ENCODE measurements at regions not wholly inside any gene's neighbourhood (a gene's known extent, or its start where the extent isn't known, plus 50 kb on each side); places are given as distances from the start of the nearest gene placed in this dataset.

DNA sequence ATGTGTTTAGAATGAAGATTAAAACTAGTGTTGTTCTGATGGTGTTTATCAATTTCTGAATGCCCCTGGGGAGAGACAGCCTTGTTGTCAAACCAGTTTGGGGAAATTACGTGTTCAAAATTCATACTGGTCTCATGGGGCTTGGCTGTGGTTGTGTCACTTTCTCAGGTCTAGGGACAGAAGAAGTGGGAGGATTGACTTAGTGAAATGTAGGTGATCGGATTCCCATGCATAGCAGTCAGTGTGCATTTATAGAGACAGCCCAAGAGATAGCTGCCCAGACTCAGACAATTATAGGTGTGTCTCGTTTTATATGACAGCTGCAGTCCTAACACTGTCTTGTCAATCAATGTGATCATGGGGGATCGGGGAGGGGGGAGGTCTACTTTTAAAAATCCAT, 94.4 kb upstream of the CLCN4 start:
- no peak overlapping the region for H3K4me3 ChIP-seq (ENCODE audit: insufficient read depth, low read depth, low read length)
- H3K9me3 ChIP-seq (ENCODE audit: control insufficient read depth, low read length) = no peaks in the 10 kb centered on the region
- no peak overlapping the region for H3K27ac ChIP-seq (ENCODE audit: insufficient read depth, low read depth, low read length, poor library complexity, severe bottlenecking)
- no peaks in the 10 kb centered on the region for H3K27me3 ChIP-seq (ENCODE audit: control insufficient read depth, insufficient read depth, low read length, poor library complexity, severe bottlenecking)
- H3K36me3 ChIP-seq (ENCODE audit: control insufficient read depth, insufficient read depth, low read length) = no peaks in the 10 kb centered on the region
- no peaks in the 10 kb centered on the region for H3K4me1 ChIP-seq (ENCODE audit: control insufficient read depth, insufficient read depth, low read length)
- 86 to 90% methylated on average over 2 to 4 of the region's 4 CpGs for WGBS, 2 experiments

DNA sequence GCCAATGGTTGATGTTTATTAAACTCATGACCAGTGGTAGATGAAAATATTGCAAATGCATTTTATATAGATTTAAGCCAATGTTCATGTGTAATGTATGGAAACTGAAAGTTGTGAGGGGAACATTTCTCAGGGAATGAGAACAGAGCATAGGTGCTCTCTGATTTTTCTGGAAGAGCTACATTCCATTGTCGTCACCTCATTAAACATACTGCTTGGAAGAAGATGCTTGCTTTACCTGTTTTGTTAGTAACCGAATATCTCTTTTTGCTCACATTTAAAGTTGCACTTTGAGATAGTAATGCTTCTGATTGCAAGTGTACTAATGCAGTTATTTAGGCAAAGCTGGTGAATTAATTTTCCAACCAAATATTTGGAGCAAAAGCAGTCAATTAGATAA, 93.8 kb upstream of the CLCN4 start:
- WGBS, 2 experiments = 100% methylated on average over 1 to 2 of the region's 2 CpGs
- H3K4me3 ChIP-seq (ENCODE audit: insufficient read depth, low read depth, low read length) = no peak overlapping the region
- no peak overlapping the region for H3K27ac ChIP-seq (ENCODE audit: insufficient read depth, low read depth, low read length, poor library complexity, severe bottlenecking)
- H3K4me1 ChIP-seq (ENCODE audit: control insufficient read depth, insufficient read depth, low read length) = no peaks in the 10 kb centered on the region
- no peaks in the 10 kb centered on the region for H3K9me3 ChIP-seq (ENCODE audit: control insufficient read depth, low read length)
- H3K36me3 ChIP-seq (ENCODE audit: control insufficient read depth, insufficient read depth, low read length) = no peaks in the 10 kb centered on the region
- H3K27me3 ChIP-seq (ENCODE audit: control insufficient read depth, insufficient read depth, low read length, poor library complexity, severe bottlenecking) = no peaks in the 10 kb centered on the region

- no peaks in the 10 kb centered on the region for H3K9me3 ChIP-seq (ENCODE audit: control insufficient read depth, low read length)
- H3K4me1 ChIP-seq (ENCODE audit: control insufficient read depth, insufficient read depth, low read length) = no peaks in the 10 kb centered on the region
- 82 to 84% methylated on average over 11 of the region's 11 CpGs for WGBS, 2 experiments
- H3K27ac ChIP-seq (ENCODE audit: insufficient read depth, low read depth, low read length, poor library complexity, severe bottlenecking) = no peak overlapping the region
- H3K36me3 ChIP-seq (ENCODE audit: control insufficient read depth, insufficient read depth, low read length) = no peaks in the 10 kb centered on the region
- no peak overlapping the region for H3K4me3 ChIP-seq (ENCODE audit: insufficient read depth, low read depth, low read length)
- H3K27me3 ChIP-seq (ENCODE audit: control insufficient read depth, insufficient read depth, low read length, poor library complexity, severe bottlenecking) = no peaks in the 10 kb centered on the region
Measured at GRCh38 chrX:10064736-10065135, 92.0 kb upstream of the CLCN4 start.

- WGBS, 2 experiments = 95 to 97% methylated on average over 6 to 7 of the region's 7 CpGs
- Histone ChIP-seq H3K27me3 (ENCODE audit: control insufficient read depth, insufficient read depth, low read length, poor library complexity, severe bottlenecking) (no peaks in the 10 kb centered on the region), H3K9me3 (ENCODE audit: control insufficient read depth, low read length) (no peaks in the 10 kb centered on the region), H3K27ac (ENCODE audit: insufficient read depth, low read depth, low read length, poor library complexity, severe bottlenecking) (no peak overlapping the region), H3K36me3 (ENCODE audit: control insufficient read depth, insufficient read depth, low read length) (no peaks in the 10 kb centered on the region), H3K4me3 (ENCODE audit: insufficient read depth, low read depth, low read length) (no peak overlapping the region), H3K4me1 (ENCODE audit: control insufficient read depth, insufficient read depth, low read length) (no peaks in the 10 kb centered on the region)
Measured at GRCh38 chrX:10070714-10071436, 85.9 kb upstream of the CLCN4 start.

GRCh38 chrX:10071451-10072144, 85.2 kb upstream of the CLCN4 start:
- no peak overlapping the region for H3K4me3 ChIP-seq (ENCODE audit: insufficient read depth, low read depth, low read length)
- no peaks in the 10 kb centered on the region for H3K27me3 ChIP-seq (ENCODE audit: control insufficient read depth, insufficient read depth, low read length, poor library complexity, severe bottlenecking)
- no peak overlapping the region for H3K27ac ChIP-seq (ENCODE audit: insufficient read depth, low read depth, low read length, poor library complexity, severe bottlenecking)
- H3K36me3 ChIP-seq (ENCODE audit: control insufficient read depth, insufficient read depth, low read length) = no peaks in the 10 kb centered on the region
- WGBS, 2 experiments = 96 to 100% methylated on average over 5 to 7 of the region's 7 CpGs
- H3K4me1 ChIP-seq (ENCODE audit: control insufficient read depth, insufficient read depth, low read length) = no peaks in the 10 kb centered on the region
- H3K9me3 ChIP-seq (ENCODE audit: control insufficient read depth, low read length) = no peaks in the 10 kb centered on the region

- WGBS, 2 experiments = 87 to 93% methylated on average over 4 of the region's 4 CpGs
- Histone ChIP-seq H3K27me3 (ENCODE audit: control insufficient read depth, insufficient read depth, low read length, poor library complexity, severe bottlenecking) (no peaks in the 10 kb centered on the region), H3K9me3 (ENCODE audit: control insufficient read depth, low read length) (no peaks in the 10 kb centered on the region), H3K4me1 (ENCODE audit: control insufficient read depth, insufficient read depth, low read length) (no peaks in the 10 kb centered on the region), H3K4me3 (ENCODE audit: insufficient read depth, low read depth, low read length) (no peak overlapping the region), H3K36me3 (ENCODE audit: control insufficient read depth, insufficient read depth, low read length) (no peaks in the 10 kb centered on the region), H3K27ac (ENCODE audit: insufficient read depth, low read depth, low read length, poor library complexity, severe bottlenecking) (no peak overlapping the region)
Measured at GRCh38 chrX:10072786-10073568, 83.8 kb upstream of the CLCN4 start.

DNA sequence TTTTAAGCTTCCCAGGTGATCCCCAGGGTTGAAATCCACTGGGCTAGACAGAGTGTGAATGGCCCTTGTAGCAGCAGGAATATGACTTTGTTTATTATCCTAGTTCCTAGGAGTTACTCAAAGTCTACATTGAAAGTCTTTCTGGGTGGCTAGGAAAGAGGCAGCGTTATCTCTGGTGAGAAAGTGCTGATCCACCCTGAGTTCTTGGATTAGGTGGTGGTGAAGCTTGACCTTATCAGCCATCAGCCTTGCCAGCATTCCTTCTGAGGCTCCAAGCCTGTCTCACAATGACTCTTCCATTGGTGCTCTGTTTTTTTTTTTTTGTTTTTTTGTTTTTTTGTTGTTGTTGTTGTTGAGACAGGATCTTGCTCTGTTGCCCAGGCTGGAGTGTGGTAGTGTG, 83.1 kb upstream of the CLCN4 start:
- Histone ChIP-seq H3K27me3 (ENCODE audit: control insufficient read depth, insufficient read depth, low read length, poor library complexity, severe bottlenecking) (no peaks in the 10 kb centered on the region), H3K9me3 (ENCODE audit: control insufficient read depth, low read length) (no peaks in the 10 kb centered on the region), H3K4me1 (ENCODE audit: control insufficient read depth, insufficient read depth, low read length) (no peaks in the 10 kb centered on the region), H3K27ac (ENCODE audit: insufficient read depth, low read depth, low read length, poor library complexity, severe bottlenecking) (no peak overlapping the region), H3K4me3 (ENCODE audit: insufficient read depth, low read depth, low read length) (no peak overlapping the region), H3K36me3 (ENCODE audit: control insufficient read depth, insufficient read depth, low read length) (no peaks in the 10 kb centered on the region)
- 93 to 100% methylated on average over 1 of the region's 1 CpG for WGBS, 2 experiments

DNA sequence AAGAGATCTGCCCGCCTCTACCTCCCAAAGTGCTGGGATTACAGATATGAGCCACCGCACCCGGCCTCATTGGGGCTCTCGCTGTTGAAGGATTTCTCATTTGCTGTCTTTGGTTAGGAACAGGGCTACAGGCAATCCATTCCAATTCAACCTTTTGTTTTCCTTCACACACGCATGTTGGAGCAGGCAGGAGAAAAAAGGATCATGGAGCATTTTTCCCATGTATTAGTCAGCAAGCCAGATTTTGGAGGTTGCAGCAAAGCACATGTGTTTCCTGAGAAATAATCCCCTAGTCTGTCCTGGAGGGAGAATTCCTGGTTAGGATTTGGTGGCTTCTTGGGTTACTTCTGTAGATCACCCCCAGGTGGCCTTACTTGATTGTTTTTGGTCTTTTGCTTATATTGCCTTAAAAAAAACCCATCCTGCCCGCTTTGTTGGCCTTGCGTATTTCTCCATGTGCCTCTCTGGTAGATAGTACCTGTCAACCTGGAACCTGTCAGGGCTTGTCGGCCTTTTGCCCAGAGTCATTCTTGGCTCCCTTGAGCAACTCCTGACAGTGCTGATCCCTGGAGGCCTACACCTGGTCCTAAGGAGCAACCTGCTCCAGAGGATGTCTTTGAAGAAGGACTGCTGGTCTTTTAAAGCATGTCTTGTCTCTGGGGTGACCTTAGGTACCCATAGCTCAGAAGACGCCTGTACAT, 82.4 kb upstream of the CLCN4 start:
- no peak overlapping the region for H3K27ac ChIP-seq (ENCODE audit: insufficient read depth, low read depth, low read length, poor library complexity, severe bottlenecking)
- WGBS, 2 experiments = 93 to 94% methylated on average over 9 of the region's 9 CpGs
- H3K36me3 ChIP-seq (ENCODE audit: control insufficient read depth, insufficient read depth, low read length) = no peaks in the 10 kb centered on the region
- no peaks in the 10 kb centered on the region for H3K9me3 ChIP-seq (ENCODE audit: control insufficient read depth, low read length)
- H3K27me3 ChIP-seq (ENCODE audit: control insufficient read depth, insufficient read depth, low read length, poor library complexity, severe bottlenecking) = no peaks in the 10 kb centered on the region
- no peaks in the 10 kb centered on the region for H3K4me1 ChIP-seq (ENCODE audit: control insufficient read depth, insufficient read depth, low read length)
- no peak overlapping the region for H3K4me3 ChIP-seq (ENCODE audit: insufficient read depth, low read depth, low read length)

- no peak overlapping the region for H3K27ac ChIP-seq (ENCODE audit: insufficient read depth, low read depth, low read length, poor library complexity, severe bottlenecking)
- H3K27me3 ChIP-seq (ENCODE audit: control insufficient read depth, insufficient read depth, low read length, poor library complexity, severe bottlenecking) = no peaks in the 10 kb centered on the region
- H3K9me3 ChIP-seq (ENCODE audit: control insufficient read depth, low read length) = no peaks in the 10 kb centered on the region
- WGBS, 2 experiments = 95 to 97% methylated on average over 7 of the region's 7 CpGs
- H3K36me3 ChIP-seq (ENCODE audit: control insufficient read depth, insufficient read depth, low read length) = no peaks in the 10 kb centered on the region
- H3K4me3 ChIP-seq (ENCODE audit: insufficient read depth, low read depth, low read length) = no peak overlapping the region
- H3K4me1 ChIP-seq (ENCODE audit: control insufficient read depth, insufficient read depth, low read length) = no peaks in the 10 kb centered on the region
Measured at GRCh38 chrX:10076765-10077164, 80.0 kb upstream of the CLCN4 start.

Measured in ectodermal cell (in vitro differentiated cells).